Umbilical cord (tissue), 1 donor: ENCODE measurements at regions not wholly inside any gene's neighbourhood (a gene's known extent, or its start where the extent isn't known, plus 50 kb on each side); places are given as distances from the start of the nearest gene placed in this dataset.

Source experiments
- DNase-seq: peaks from one replicate; pipeline ENCODE4 v3.0.0-alpha.2; 2015; ENCODE audit warnings: low spot score

DNA sequence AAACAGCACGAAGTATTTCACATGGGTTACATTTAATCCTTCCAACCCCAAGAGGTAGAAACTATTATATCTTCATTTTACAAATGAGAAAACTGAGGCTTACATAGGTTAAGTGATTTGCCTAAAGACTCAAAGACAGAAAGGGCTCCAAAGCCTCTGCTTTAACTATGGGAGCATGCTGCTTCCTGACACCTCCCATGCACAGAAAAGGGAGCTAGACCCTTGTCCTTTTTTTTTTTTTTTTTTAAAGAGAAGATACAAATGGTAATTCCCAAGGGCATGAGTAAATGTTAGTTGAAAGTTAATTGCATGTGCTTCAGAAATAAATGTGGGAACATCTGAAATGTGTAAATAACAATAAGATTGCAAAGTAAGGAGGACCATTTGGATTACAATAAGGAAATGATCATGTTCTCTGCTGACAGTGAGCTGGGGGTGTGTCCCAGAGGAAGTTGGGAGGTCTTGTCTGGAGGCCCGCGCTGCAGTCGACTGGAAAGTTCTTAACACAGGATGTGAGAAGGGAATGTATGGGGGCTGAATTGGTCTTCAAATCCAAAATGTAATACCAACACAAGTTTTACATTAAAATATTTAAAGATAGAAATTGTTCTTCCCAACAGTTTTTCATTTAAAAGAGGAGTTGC, 500.3 kb downstream of the KLF12 start:
- no peak for DNase-seq

DNA sequence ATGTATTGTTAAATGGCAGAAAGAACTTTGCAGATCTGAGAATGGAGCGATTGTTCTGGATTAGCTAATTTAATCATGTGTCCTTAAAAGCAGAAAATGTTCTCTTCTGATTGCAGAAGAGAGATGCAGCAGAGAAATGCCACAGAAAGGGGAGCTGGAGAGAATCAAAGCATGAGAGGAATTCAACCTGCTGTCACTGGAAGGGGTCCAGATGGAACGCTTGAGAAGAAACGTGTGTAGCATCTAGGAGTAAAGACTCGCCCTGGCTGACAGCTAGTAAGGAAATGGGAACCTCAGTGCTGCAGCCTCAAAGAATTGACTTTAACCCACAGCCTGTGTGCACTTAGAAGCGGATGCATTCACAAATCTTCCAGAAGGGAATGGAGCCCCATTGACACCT, 502.8 kb downstream of the KLF12 start:
- no peak for DNase-seq

DNA sequence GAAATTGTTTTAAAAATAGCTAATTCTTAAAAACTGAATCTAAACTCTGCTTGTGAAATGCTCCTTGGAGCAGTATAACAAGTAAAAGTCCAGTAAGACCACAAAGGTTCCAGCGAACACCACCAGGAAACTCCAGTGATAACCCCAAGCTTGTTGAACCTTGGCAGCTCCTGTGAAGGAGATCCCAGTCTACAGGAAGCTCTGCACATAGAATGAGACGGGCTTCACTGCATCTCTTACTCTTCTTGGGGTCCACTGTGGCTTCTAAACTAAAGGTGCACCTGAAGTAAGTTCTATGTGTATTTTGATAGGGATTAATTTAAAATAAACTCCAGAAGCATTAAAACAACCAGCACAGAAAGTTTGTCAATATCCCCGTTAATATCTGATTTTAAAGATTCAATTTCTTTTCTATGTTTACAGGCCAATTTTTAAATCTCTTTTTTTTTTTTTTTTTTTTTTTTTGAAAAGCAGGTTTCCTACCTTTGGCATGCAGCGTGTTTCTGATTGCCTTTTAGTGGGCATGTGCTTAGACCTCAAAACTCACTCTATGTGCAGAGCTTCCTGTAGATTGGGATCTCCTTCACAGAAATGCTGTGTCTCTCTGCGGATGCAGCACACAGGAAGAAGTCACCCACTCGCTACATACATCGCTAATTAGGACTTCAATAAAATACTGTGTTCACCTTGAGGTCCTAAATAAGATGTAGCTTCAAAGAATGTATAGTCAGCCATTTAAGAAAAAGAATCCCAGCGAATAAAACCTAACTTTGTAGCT, 508.5 kb downstream of the KLF12 start:
- DNase-seq = no peak

DNA sequence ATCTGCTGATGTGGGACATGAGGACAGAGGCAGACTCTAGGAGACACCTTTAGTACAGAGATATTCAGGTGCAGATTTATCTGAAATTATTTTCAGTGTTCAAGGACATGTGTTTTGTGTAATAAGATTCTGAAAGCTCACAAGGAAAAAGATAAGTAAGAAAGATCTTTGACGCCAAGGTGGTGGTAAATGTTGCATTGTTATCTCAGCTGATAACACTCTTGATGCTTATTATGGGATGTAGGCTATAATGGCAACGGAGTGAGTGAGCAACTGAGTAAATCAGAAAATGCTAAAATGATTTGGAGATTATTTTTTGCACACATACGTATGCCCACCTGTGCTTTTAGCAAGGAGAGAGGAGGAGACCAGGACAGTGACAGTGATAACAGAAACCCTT, 510.9 kb downstream of the KLF12 start:
- DNase-seq = no peak

GRCh38 chr13:73622381-73622780, 511.8 kb downstream of the KLF12 start:
- no peak for DNase-seq

- DNase-seq = no peak
These were observed 515.8 kb downstream of the KLF12 start for GRCh38 chr13:73618275-73618865.

- no peak for DNase-seq
These were observed 517.3 kb downstream of the KLF12 start for GRCh38 chr13:73616861-73617260.

GRCh38 chr13:73610799-73611592, 523.2 kb downstream of the KLF12 start:
- DNase-seq = peak; percentile 15

GRCh38 chr13:73608711-73609485, 525.3 kb downstream of the KLF12 start:
- peak; percentile 82 for DNase-seq

GRCh38 chr13:73608157-73608516, 526.1 kb downstream of the KLF12 start:
- no peak for DNase-seq

DNA sequence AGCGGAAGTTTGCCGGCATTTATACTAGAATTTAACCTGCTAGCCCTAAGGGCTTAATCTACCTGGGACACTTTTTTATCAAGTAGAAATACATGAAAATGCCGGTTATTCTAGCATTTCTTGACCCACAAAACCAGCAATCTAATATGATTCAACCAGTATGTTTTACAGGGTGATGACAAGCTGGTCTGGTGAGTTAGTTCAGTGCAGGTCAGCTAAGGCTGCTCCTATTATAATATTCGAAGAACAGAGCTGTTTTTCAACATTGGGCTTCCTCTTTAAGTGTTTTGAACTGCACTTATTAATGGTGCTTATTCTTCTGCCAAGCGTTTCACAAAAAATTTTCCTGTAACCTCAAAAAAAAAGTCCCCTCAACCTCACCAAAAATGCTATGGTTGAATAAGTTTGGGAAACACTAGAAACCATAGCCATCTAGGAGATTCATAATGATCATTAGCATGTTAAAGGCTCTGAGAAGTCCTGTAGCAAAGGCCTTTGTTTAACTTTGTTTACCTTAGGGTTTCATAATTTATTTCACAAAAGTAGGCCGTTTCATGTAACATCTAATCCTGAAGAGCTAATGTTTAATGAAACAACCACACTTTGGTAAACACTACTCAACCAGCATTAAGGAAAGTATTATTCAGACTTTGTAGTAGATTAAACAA, 526.6 kb downstream of the KLF12 start:
- peak; percentile 47 for DNase-seq

DNA sequence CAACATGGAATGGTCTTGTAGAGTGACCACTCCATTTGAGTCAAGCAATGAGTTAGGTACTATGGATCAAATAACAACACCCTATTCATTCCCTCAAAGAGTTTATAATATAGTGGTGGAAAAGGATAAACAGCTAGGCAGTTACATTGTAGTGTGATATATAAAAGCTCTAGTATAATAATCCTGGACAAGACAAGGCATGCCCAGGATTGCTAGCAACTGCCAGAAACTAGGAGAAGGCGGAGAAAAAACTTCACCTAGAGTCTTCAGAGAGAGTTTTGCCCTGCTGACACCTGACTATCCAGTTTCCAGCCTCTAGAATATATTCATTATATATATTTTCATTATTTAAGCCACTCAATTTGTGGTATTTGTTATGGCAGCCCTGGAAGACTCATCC, 530.6 kb downstream of the KLF12 start:
- DNase-seq = no peak

DNA sequence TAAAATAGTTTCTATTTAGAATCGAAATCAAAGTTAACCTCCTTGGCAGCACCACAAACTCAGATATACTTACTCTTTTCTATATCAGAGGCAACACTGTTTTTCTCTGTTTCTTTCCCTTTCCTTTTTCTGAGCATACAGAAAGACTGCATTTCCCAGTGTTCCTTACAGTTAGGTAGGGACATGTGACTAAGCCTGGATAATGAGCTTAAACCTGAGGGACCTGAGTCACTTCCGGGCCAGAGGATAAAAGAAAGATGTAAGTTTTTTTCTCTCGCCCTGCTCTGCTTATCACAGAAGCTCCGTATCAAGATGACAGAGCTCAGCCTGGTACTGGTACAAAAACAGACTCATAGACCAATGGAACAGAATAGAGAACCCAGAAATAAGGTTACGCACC, 531.9 kb downstream of the KLF12 start:
- DNase-seq = no peak

GRCh38 chr13:73601708-73602107, 532.5 kb downstream of the KLF12 start:
- DNase-seq = no peak

GRCh38 chr13:73599232-73600128, 534.7 kb downstream of the KLF12 start:
- DNase-seq = no peak

DNA sequence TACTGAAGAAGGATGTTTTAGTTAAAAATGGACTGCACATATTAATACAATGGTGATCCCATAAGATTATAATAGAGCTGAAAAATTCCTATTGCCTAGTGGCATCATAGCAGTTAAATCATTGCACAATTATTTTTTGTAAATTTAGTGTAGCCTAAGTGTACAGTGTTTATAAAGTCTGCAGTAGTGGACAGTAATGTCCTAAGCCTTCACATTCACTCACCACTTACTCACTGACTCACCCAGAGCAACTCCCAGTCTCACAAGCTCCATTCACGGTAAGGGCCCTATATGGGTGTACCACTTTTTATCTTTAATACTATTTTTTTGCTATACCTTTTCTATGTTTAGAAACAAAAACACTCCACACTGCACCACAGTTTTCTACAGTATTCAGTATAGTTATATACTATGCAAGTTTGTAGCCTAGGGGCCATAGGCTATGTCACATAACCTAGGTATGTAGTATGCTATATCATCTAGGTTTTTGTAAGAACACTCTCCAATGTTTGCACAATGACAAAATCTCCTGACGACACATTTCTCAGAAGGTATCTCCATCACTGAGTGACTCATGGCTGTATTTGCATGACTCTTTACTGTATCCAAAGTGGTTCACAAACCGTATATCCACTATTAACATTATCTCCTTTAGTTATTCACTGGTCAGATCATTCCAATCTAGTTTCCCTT, 536.0 kb downstream of the KLF12 start:
- DNase-seq = no peak

- DNase-seq = no peak
These were observed 537.6 kb downstream of the KLF5 start for GRCh38 chr13:73596382-73596781.

- DNase-seq = no peak
These were observed 534.5 kb downstream of the KLF5 start for GRCh38 chr13:73593199-73593765.

DNA sequence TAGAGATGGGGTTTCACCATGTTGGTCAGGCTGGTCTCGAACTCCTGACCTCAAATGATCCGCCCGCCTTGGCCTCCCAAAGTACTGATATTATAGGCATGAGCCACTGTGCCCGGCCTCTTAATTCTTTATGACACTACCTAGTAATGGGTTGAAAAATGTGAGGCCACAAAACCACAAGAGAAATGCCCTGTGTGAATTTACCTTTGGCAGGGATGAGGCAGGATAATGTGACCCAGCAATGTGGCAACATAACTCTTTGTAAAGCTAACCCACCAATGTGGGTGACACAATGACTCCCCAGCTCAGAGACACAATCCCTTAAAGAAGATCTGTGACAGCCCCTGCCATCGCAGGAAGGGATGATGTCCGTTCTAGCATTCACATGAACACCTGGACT, 533.1 kb downstream of the KLF5 start:
- no peak for DNase-seq
